Nephron (organoid): ENCODE measurements at regions not wholly inside any gene's neighbourhood (a gene's known extent, or its start where the extent isn't known, plus 50 kb on each side); places are given as distances from the start of the nearest gene placed in this dataset.
A peak's percentile ranks its signal among the peaks of the same experiment; 100 is the strongest.

Source experiments
- H3K27ac Mint-ChIP-seq, 3 experiments: 2 replicates each; pipeline ENCODE4 v1.8.0; 2020; ENCODE audit warnings: mixed read lengths in 3 of 3, mild to moderate bottlenecking in 2 of 3, moderate library complexity in 1 of 3
- H3K27me3 Mint-ChIP-seq: 2 replicates; pipeline ENCODE4 v1.8.0; 2021; ENCODE audit warnings: low read depth, mild to moderate bottlenecking, moderate library complexity, mixed read lengths
- H3K36me3 Mint-ChIP-seq: 2 replicates; pipeline ENCODE4 v1.8.0; 2020; ENCODE audit warnings: low read depth, mixed read lengths
- H3K4me1 Mint-ChIP-seq: 2 replicates; pipeline ENCODE4 v1.8.0; 2020; ENCODE audit warnings: mixed read lengths
- H3K4me3 Mint-ChIP-seq, 3 experiments: 2 replicates each; pipeline ENCODE4 v1.8.0; 2020; ENCODE audit warnings: mild to moderate bottlenecking in 3 of 3, mixed read lengths in 3 of 3, moderate library complexity in 2 of 3
- H3K9me3 Mint-ChIP-seq: 2 replicates; pipeline ENCODE4 v1.8.0; 2020; ENCODE audit warnings: mixed read lengths
- CTCF ChIP-seq, 3 experiments: fragments of 200-600 bp; sonication (generic); IDR thresholded peaks; one replicate each; pipeline ENCODE4 v1.5.0; 2021; ENCODE audit warnings: antibody characterized with exemption in 3 of 3; ENCODE audit not compliant: unreplicated experiment in 3 of 3

- Mint-ChIP-seq H3K36me3 (no peaks in the 10 kb centered on the region), H3K4me3 (no peak overlapping the region), H3K27ac (peak overlapping the region; percentile 40 to 87 (median 76)), H3K9me3 (no peaks in the 10 kb centered on the region), H3K4me1 (peaks cover 40% of the 10 kb centered on the region), H3K27me3 (no peaks in the 10 kb centered on the region)
- TF ChIP-seq CTCF (IDR thresholded peaks at IDR 0.05; ENCODE audit: unreplicated experiment in 3 of 3) = no peak
Observed at GRCh38 chr21:15221799-15222386, 157.1 kb upstream of the NRIP1 start.

GRCh38 chr21:15222707-15223106 lies 157.9 kb upstream of the NRIP1 start:
- H3K27ac Mint-ChIP-seq = peak overlapping the region; percentile 40 to 87 (median 76)
- no peak for TF ChIP-seq CTCF (IDR thresholded peaks at IDR 0.05; ENCODE audit: unreplicated experiment in 3 of 3)
- H3K9me3 Mint-ChIP-seq = no peaks in the 10 kb centered on the region
- no peaks in the 10 kb centered on the region for H3K27me3 Mint-ChIP-seq
- H3K4me3 Mint-ChIP-seq = no peak overlapping the region
- H3K36me3 Mint-ChIP-seq = no peaks in the 10 kb centered on the region
- peaks cover 40% of the 10 kb centered on the region for H3K4me1 Mint-ChIP-seq

GRCh38 chr21:15224346-15225086 lies 159.7 kb upstream of the NRIP1 start:
- no peaks in the 10 kb centered on the region for H3K27me3 Mint-ChIP-seq
- no peak overlapping the region for H3K4me3 Mint-ChIP-seq
- TF ChIP-seq CTCF (IDR thresholded peaks at IDR 0.05; ENCODE audit: unreplicated experiment in 3 of 3) = no peak
- peaks cover 40% of the 10 kb centered on the region for H3K4me1 Mint-ChIP-seq
- no peaks in the 10 kb centered on the region for H3K36me3 Mint-ChIP-seq
- H3K27ac Mint-ChIP-seq = no peak overlapping the region
- no peaks in the 10 kb centered on the region for H3K9me3 Mint-ChIP-seq

- H3K4me1 Mint-ChIP-seq = peaks cover 11% of the 10 kb centered on the region
- H3K27me3 Mint-ChIP-seq = no peaks in the 10 kb centered on the region
- H3K9me3 Mint-ChIP-seq = no peaks in the 10 kb centered on the region
- no peak overlapping the region for H3K4me3 Mint-ChIP-seq
- H3K27ac Mint-ChIP-seq = no peak overlapping the region
- no peak for TF ChIP-seq CTCF (IDR thresholded peaks at IDR 0.05; ENCODE audit: unreplicated experiment in 3 of 3)
- H3K36me3 Mint-ChIP-seq = no peaks in the 10 kb centered on the region
Observed at GRCh38 chr21:15227919-15228318, 163.1 kb upstream of the NRIP1 start.

GRCh38 chr21:15229390-15229789 lies 164.6 kb upstream of the NRIP1 start:
- H3K9me3 Mint-ChIP-seq = no peaks in the 10 kb centered on the region
- no peaks in the 10 kb centered on the region for H3K36me3 Mint-ChIP-seq
- no peak for TF ChIP-seq CTCF (IDR thresholded peaks at IDR 0.05; ENCODE audit: unreplicated experiment in 3 of 3)
- no peaks in the 10 kb centered on the region for H3K4me1 Mint-ChIP-seq
- H3K4me3 Mint-ChIP-seq = no peak overlapping the region
- no peak overlapping the region for H3K27ac Mint-ChIP-seq
- no peaks in the 10 kb centered on the region for H3K27me3 Mint-ChIP-seq

- H3K27me3 Mint-ChIP-seq = no peaks in the 10 kb centered on the region
- H3K4me1 Mint-ChIP-seq = no peaks in the 10 kb centered on the region
- H3K9me3 Mint-ChIP-seq = no peaks in the 10 kb centered on the region
- H3K27ac Mint-ChIP-seq = no peak overlapping the region
- H3K4me3 Mint-ChIP-seq = no peak overlapping the region
- no peak for TF ChIP-seq CTCF (IDR thresholded peaks at IDR 0.05; ENCODE audit: unreplicated experiment in 3 of 3)
- no peaks in the 10 kb centered on the region for H3K36me3 Mint-ChIP-seq
Observed at GRCh38 chr21:15233611-15234010, 168.8 kb upstream of the NRIP1 start.
